Astrocyte of the hippocampus (primary cell): ENCODE measurements at regions not wholly inside any gene's neighbourhood (a gene's known extent, or its start where the extent isn't known, plus 50 kb on each side); places are given as distances from the start of the nearest gene placed in this dataset.

ENCODE experiments used
- DNase-seq: peaks from one replicate; pipeline ENCODE4 v3.0.0; 2011; ENCODE audit warnings: low read depth, low spot score

DNA sequence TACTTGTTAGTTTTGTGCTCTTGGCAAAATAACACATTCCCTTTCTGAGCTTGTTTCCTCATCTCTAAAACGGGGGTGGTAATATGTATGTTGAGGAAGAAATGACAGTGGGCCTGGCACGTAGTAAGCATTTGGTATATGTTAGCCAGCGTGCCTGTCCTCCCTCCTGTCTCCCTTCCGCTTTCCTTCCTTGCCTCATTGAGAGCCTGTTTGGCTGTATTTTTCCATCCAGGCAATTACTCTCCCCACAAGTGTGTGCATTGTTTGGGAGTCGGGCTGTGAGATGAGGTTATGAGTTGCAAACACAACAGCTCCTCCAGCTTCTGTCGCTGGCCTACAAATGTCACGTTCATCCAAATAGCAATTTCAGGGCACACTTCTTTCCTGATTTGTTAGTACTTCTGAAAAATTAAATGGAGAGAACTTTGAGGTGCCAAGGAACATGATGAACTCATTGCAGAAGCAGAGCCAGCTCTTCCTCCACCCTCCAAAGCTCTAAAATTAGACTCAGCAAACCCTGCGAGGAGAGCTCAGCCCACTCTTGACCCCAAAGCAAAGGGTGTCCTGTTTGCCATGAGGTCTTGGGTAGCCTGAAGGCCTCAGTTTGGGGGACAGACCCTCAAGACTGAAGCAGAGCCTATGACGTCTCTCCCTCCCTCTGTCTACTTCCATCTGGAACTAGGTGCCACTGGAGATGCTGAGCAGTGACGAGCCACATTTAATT lies 50.7 kb upstream of the TOX2 start:
- DNase-seq, result no peak

DNA sequence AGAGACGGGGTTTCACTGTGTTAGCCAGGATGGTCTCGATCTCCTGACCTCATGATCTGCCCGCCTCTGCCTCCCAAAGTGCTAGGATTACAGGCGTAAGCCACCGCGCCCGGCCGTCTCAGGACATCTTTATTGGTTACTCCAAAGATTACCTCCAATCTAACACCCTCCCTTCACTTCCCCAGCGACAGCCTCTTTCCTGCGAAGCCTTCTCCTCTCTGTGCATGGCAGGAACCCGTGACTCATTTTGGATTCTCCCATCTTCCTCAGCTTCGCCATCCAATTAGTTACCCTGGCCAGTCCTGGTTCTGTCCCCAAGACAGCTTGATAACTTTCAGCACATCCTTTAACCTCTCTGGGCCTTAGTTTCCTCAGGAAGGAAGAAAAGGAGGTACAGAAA lies 51.3 kb upstream of the TOX2 start:
- DNase-seq, result no peak

DNA sequence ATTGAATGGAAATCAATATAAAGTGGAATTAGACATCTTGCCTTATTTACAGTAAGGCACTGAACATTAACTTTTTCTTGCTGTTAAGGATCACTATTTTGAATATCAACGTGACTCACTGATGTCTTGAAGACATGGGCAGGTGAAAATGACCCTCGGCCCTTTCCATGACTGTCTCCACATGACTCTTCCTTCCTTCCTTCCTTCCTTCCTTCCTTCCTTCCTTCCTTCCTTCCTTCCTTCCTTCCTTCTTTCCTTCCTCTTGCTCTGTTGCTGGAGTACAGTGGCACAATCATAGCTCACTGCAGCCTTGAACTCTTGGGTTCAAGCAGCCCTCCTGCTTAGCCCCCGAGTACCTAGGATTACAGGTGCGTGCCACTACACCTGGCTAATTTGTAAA lies 52.2 kb upstream of the TOX2 start:
- DNase-seq, result no peak

DNA sequence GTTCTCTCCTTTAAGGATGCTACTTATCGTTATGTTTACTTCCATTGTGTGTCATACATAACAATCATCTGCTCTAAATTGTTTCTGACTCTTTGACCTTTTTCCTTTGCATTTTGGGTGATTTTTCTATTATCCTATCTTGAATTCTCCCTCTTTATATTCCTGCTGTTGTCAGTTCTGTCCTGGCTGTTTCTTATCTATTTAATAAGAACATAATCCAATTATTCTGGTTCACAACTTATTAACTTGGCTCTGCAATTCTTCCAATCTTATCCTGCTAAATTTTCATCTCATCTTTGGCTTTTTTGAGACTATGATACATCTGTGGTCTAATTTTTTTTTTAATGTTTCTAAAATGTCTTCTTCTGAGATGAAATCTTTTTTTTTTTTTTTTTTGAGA lies 54.7 kb upstream of the TOX2 start:
- DNase-seq, result no peak

GRCh38 chr20:43857932-43858331 lies 56.7 kb upstream of the TOX2 start:
- DNase-seq, result no peak

GRCh38 chr20:43857127-43857526 lies 57.5 kb upstream of the TOX2 start:
- no peak for DNase-seq

DNA sequence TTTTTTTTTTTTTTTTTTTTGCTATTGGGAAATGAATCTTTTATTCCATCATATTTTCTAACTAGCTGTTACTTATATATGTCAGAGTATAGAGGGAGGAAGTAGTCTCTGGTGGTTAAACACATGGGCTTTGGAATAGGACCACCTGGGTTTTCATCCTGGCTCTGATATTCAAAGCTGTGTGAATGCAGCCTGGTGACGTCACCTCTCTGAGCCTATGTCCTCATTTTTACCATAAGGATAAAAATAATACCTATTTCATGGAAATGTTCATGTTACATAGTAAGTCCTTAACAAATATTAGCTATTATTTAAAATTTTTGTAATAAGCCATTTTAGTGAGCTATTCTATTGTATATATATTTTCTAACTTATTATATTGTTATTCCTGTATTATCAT lies 58.8 kb upstream of the TOX2 start:
- no peak for DNase-seq

DNA sequence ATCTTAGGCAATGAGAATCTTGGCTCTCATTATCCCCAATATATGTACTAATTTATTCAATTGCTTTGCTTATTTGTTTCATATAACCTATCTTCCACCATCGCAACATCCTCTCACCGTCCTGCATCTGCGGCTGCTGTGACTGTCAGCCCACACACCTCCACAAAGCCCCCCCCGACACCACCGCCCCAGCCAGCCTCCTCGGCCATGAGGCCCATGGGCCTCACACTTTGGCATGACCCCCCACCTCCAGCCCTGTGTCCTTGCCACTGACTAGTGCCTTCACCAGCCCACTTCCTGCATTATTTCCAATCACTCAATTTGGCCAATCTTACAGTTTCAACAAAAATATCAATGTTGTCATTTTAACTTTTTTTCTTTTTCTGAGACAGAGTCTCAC lies 60.7 kb upstream of the TOX2 start:
- DNase-seq, result no peak

DNA sequence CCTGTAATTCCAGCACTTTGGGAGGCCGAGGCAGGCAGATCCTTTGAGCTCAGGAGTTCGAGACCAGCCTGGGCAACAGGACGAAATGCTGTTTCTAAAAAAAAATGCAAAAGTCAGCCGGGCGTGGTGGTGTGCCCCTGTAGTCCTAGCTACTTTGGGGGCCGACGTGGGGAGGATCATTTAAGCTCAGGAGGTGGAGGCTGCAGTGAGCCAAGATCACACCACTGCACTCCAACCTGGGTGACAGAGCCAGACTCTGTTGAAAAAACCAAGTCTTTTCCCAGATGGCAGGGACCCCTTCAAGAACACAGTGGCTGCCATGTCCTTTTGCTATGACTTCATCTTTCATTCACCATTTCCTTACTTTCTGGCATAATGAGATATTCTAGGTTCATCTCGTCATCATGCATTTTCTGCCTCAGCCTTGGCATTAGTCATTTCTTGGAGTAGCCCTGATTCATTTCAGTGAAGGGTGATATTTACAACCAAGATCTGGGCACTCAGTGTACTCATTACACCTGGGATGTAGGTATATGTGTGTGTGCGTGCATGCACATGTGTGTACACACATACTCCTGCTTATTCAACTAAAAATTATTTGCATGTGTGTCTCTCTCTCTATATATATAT lies 61.4 kb upstream of the TOX2 start:
- DNase-seq, result peak; percentile 24

DNA sequence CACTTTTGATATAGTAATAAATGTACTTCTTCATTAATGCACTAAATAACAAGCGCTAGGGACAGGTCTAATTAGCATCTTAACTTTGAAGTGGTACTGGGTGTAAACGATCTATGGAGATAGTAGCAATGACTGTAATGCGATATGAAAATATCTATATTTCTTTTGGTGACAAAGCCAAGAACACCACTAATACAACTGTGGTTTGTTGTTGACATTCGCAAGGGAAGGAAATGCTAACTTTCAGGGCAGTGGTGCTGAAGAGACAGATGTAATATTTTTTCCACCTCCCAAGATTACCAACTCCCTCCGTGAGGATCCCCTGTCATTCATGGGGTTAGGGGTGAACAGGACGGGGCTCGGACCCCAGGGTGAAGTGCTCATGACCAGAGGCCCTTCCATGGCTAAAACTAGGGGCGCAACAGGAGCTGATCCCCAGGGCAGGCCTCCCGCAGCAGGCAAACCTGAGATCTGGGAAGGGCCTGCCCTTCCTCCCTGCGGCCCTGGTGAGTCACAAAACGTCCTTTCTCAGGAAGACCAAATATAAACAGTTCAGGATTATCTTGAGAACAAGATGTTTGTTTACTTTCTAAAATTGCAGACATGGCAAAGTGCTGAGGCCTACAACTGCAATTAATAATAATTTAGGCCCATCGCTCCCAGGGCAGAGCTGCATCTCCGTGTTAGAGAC lies 65.0 kb upstream of the TOX2 start:
- DNase-seq, result peak; percentile 72

GRCh38 chr20:43846516-43846905 lies 68.1 kb upstream of the TOX2 start:
- DNase-seq, result no peak

DNA sequence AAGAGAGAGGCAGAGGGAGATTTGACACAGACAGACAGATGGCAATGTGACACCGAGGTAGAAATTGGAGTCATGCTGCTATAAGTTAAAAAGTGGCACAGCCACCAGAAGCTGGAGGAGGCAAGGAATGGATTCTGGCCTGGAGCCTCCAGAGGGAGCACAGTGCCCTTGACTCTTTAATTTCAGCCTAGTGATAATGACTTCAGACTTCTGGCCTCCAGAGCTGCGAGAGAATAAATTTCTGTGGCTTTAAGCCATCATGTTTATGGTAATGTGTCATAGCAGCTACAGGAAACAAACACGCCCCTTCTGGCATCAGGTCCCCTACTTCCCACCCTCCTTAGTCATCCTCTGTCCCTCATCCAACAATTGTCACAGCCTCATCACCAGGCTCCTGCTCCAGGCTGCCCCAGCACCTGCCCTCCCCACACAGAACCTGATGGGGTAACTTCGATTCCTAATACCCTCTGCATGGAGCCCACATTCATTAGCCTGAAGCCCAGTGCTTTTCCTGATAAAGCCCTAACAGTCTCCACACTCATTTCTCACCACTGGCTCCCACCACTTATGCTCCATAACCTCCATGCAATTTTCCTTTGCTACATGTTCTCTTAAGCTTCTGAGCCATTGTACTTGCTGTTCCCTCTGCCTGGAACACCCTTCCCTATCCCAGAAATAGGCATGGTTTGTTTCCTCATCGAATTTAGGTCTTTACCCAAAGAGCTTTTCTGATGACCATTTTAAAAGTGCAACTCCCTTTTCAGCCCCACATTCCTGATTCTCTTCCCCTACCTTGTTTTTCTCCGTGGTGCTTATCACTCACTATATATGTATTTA lies 69.7 kb upstream of the TOX2 start:
- DNase-seq, result peak; percentile 81

DNA sequence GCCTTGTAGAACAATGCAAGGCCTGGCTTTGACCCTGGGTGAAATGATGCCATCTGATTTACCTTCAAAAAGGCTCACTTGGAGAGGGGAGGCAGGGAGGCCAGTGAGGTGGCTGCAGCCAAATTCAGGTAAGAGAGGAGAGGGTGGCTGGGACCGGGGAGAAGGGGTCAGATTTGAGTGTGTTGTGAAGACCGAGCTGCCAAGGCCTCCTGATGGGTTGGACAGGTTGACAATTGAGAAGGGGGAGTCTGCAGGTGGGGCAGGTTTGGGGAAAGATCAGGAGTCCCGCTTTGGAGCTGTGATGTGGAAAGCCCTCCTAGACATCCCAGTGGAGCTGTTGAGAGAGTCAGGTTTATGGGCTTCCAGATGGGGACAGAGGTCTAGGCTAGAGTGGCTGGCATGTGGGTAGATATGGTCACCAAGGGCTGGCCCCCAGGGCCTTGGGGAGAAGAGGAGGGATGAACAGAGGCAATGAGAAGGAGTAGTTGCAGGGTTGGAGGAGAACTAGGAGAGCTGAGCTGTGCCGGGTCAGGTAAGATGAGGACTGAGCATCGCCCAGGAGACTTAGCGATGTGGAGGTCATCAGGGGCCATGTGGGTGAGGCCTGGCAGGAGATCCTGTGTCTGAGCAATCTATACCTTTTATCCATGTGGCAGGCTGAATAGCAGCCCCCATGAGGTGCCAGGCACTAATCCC lies 70.5 kb upstream of the TOX2 start:
- no peak for DNase-seq

DNA sequence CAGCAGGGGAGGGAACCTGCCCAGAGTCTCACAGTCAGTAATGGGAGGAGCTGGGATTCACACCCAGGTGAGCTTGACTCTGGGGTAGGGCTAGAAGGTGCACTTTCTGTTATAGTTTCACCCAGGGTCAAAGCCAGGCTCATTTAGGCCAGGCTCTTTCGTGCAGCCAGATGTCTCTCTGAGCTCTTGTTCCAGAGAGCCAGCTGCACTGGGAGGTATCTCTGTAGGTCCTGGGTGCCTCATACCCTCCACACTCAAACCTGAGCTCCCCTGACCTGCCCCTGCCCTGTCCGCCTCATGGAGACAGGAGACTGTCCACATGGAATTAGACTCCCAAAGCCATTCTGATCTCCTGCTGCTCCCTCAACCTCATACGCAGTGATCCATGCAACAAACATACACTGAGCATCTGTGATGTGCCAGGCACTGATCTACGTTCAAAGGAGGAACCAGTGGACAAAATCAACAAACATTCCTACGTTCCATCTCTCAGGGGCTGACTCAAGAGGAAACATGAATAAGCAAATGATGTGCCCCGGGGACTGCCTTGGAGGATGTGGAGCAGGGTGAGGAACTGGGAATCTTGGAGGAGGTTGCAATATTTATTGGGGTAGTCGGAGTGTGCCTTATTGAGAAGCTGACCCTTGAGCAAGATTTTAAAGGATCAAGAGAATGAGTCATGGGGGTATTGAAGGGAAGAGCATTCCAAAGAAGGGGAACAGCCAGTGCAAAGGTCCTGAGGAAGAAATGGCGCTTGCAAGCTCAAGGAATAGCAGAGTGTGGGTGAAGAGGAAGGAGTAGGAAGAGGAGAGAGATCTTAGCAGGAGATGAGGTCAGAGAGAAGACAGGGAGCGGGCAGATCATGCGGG lies 71.3 kb upstream of the TOX2 start:
- peak; percentile 52 for DNase-seq

- DNase-seq, result no peak
Measured at GRCh38 chr20:43842126-43843020, 72.3 kb upstream of the TOX2 start.

DNA sequence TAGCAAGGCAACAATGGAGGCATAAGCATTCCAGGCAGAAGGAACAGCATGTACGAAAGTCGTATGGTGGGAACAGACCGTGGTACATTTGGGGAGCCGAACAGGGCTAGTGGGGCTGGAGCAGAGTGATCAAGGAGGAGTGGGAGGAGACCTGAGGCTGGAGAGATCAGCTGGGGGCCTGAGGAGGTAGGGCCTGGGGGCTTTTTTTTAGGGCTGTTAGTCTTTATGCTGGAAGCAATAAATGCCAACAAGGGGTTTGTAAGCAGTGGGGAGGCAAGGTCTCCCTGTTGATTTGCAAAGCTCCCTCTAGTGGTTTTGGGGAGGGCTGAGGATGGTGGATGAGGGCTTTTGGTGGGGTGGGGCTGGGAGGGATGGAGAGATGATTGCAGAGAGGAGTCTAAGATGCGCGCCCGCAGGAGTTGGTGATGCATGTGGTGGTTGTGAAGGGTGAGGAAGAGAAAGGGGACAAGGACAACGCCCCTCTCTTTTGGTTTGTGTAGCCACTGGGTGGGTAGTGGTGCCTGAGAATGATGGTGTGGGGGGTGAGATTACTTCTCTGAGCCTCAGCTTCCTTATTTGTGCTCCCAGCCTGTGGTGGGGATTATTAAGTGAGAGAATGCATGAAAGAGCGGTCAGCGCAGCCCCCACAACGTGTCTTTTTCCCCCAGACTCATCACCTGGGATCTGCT lies 74.1 kb upstream of the TOX2 start:
- DNase-seq, result peak; percentile 28

DNA sequence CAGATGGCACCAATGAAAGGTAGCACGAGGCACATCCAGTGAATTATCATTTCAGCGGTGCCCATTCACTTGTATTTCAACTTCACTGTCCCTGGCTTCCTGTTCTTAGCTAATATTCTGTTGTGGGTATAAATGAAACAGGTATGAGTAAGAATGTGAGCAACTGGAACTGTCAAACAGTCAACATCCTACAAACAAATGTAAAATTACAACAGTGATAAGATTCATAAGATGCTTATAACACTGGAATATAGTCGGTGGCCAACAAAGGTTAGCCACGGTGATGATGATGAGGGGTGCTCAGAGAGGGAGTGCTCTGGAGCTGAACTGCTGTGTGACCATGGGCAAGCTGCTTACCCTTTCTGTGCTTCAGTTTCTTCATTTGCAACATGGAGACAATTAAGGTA lies 74.9 kb upstream of the TOX2 start:
- DNase-seq, result no peak

DNA sequence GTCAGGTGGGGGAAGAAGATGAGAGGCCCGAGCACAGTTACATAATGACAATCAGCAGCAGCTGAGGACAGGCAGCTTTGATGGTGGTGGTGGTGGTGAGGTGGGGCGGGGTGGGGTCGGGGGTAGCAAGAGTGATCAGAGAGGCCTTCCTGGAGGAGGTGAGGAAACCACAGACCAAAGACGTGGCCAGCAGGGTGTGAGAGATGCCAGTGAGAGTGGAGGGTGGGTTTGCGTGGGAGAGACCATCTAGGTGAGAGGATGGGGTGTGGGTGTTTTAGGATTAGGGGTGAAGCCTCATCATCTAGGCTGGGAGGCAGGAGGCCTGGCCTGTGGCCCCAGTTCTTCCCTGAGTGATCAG lies 76.0 kb upstream of the TOX2 start:
- DNase-seq, result no peak
